ENCODE measurements at regions not wholly inside any gene's neighbourhood (a gene's known extent, or its start where the extent isn't known, plus 50 kb on each side); places are given as distances from the start of the nearest gene placed in this dataset.
"Not testable (repeated sequence)": the region's sequence is repeated elsewhere in the genome, so short reads cannot be mapped to it uniquely, and the experiment has no call there.

GRCh38 chr2:48045613-48046012, 139.3 kb upstream of the FBXO11 start:
- DNase-seq = no peak

GRCh38 chr2:48048476-48049171, 142.3 kb upstream of the FBXO11 start:
- no peak for DNase-seq

DNA sequence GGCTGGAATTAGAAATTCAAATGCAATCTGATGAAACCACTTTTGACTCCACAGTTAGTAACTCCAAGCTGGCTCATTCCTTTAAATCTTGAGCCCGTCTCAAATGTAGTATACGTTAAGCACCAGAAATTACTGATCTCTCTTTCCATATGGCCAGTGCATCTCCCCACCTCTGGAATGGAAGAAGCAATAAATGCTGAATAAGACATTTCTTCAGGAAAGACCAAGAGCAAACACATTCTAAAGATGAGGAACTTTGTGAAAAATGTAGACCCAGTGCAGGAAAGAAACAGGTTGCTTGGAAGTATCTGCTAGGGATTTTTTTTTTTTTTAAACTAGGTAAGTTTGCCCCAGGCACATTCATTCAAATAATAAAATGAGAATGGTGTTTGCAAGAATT, 143.1 kb upstream of the FBXO11 start:
- no peak for DNase-seq

- DNase-seq = no peak
Measured at GRCh38 chr2:48050711-48051110, 144.4 kb upstream of the FBXO11 start.

GRCh38 chr2:48059975-48060374, 153.7 kb upstream of the FBXO11 start:
- DNase-seq = no peak

DNA sequence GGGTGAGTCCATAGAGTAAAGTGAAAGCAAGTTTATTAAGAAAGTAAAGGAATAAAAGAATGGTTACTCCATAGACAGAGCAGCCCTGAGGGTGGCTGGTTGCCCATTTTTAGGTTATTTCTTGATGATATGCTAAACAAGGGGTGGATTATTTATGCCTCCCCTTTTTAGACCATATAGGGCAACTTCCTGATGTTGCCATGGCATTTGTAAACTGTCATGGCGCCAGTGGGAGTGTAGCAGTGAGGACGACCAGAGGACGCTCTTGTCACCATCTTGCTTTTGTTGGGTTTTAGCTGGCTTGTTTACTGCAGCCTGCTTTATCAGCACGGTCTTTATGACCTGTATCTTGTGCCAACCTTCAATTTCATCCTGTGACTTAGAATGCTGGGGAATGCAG, 155.4 kb upstream of the FBXO11 start:
- DNase-seq = not testable (repeated sequence)

- DNase-seq = no peak
Measured at GRCh38 chr2:48065096-48065495, 158.8 kb upstream of the FBXO11 start.

GRCh38 chr2:48066000-48066399, 159.7 kb upstream of the FBXO11 start:
- DNase-seq = no peak

DNA sequence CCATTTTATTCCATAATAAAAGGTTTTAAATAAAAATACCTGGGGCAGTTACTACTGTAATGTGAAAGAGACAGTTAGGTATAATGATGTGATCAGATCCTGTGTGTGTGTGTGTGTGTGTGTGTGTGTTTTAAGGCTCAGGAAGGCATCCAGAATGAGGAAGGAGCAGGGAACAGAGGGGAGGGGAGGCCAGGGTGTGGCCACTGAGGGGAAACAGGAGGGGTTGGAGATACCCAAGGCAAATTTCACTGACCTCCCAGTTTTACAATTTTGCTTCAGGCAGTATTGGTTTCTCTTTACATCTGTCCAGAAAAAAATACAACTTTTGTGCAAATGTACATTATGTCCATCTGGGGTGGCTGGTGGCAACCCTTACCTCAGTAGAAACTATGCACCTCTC, 163.5 kb upstream of the FBXO11 start:
- DNase-seq = no peak

GRCh38 chr2:48070415-48070814, 164.1 kb upstream of the FBXO11 start:
- no peak for DNase-seq

GRCh38 chr2:48072583-48072982, 166.3 kb upstream of the FBXO11 start:
- no peak for DNase-seq

DNA sequence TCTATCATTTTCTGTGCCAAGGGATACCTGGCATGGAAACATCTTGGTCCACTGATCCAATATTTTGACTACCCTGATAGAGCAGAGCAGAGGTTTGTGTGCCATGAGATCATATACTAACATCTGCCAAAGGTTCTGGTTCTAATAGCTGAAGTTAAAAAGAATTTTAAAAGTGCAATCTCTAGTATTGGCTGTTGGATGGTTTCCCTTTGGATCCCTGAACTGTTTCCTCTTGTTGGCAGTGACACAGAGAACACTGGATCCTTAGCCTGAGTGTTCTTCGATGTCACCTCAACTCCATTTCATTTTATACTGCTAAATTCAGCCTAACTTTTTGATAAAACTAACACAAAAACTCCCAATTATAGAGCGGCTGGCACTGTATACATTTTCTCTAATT, 169.3 kb upstream of the FBXO11 start:
- DNase-seq = no peak

- no peak for DNase-seq
Measured at GRCh38 chr2:48080534-48081316, 174.4 kb upstream of the FBXO11 start.

GRCh38 chr2:48081317-48081628, 175.0 kb upstream of the FBXO11 start:
- DNase-seq = no peak

- no peak for DNase-seq
Measured at GRCh38 chr2:48085888-48086287, 179.6 kb upstream of the FBXO11 start.

- no peak for DNase-seq
Measured at GRCh38 chr2:48088994-48089393, 182.7 kb upstream of the FBXO11 start.

GRCh38 chr2:48089644-48090043, 183.3 kb upstream of the FBXO11 start:
- DNase-seq = no peak

GRCh38 chr2:48092846-48093803, 186.8 kb upstream of the FBXO11 start:
- DNase-seq = no peak

DNA sequence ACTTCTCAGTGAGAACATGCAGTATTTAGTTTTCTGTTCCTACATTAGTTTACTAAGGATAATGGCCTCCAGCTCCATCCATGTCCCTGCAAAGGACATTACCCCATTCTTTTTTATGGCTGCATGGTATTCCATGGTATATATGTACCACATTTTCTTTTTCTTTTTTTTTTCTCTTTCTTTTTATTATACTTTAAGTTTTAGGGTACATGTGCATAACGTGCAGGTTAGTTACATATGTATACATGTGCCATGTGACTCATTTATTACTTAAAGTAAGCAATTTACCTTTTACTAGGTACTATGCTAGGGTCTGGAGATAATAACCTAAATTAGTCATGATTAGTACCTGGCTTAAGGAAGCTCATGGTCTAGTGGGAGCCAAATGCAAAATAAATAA, 190.5 kb upstream of the FBXO11 start:
- not testable (repeated sequence) for DNase-seq

- no peak for DNase-seq
Measured at GRCh38 chr2:48098539-48098938, 192.2 kb upstream of the FBXO11 start.

GRCh38 chr2:48104418-48104817, 198.1 kb upstream of the FBXO11 start:
- DNase-seq = no peak

DNA sequence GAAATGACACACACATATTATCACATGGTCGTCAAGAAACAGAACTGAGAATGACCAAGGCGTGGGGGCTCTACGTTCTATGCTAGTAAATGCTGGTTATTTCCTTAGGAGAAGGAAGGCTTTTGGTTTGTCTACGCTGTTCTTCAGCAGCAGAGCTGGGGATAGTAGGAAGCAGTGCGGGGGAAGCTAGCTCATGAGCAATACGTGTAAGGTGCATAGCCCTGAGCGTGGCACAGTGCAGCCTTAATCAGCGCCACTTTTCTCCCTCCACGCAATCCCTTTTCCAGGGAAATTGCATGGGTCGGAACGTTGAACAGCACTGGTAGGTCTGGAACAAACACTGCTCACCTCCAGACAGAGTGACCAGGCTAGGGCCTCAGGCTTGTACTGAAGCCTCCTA, 199.6 kb upstream of the FBXO11 start:
- DNase-seq = no peak

DNA sequence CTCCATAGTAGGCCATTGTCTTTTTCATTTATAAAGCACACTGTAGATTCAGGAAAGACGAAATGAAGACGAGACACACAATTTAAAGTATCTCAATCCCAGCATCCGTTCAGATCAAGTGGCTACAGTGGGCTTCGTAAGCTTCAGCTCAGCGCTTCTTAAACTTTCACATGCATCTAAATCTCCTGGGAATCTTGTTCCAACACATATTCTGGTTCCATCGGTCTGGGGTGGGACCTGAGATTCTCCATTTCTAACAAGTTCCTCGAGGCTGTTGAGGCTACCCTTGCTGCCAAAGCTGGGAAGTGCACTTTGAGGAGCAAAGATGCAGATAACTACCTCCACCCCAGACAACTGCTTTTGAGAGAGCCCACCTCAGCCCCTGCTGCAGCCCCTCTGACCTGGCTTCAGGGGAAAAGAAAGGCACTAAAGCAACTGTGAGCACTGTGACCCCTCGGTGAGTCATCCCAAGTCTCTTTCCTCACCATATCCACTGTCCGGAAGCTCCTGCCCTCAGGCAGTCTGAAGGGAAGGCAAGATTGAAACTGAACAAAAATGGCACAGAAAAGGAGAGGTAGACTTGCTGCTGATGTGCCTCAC, 201.1 kb upstream of the FBXO11 start:
- no peak for DNase-seq
